GM23338 (cell line): ENCODE measurements at regions not wholly inside any gene's neighbourhood (a gene's known extent, or its start where the extent isn't known, plus 50 kb on each side); places are given as distances from the start of the nearest gene placed in this dataset.

ENCODE experiments used
- ATAC-seq: fragments of 200-7000 bp; cut with Tn5 transposase; 3 replicates; pipeline ENCODE4 v1.9.1; 2020
- DNase-seq: peaks from one replicate; pipeline ENCODE4 v3.0.0-alpha.2; 2015; ENCODE audit warnings: low spot score
- H2AFZ ChIP-seq: fragments of 200-600 bp; sonication (generic); 2 replicates; pipeline ENCODE4 v1.8.0; 2016; ENCODE audit warnings: antibody characterized with exemption, mild to moderate bottlenecking, moderate library complexity
- H3F3A ChIP-seq: fragments of 200-600 bp; sonication (generic); replicated peaks from 2 replicates; pipeline ENCODE4 v1.8.0; 2017; ENCODE audit warnings: antibody characterized with exemption, mixed run types, low read depth
- H3K27ac ChIP-seq: fragments of 200-600 bp; sonication (generic); 2 replicates; pipeline ENCODE4 v1.6.1; 2016; ENCODE audit warnings: low read depth
- H3K27me3 ChIP-seq: fragments of 200-600 bp; sonication (generic); 2 replicates; pipeline ENCODE4 v1.8.0; 2016; ENCODE audit warnings: mild to moderate bottlenecking, mixed run types, moderate library complexity; ENCODE audit not compliant: insufficient read depth
- H3K36me3 ChIP-seq: fragments of 200-600 bp; sonication (generic); 2 replicates; pipeline ENCODE4 v1.8.0; 2016; ENCODE audit warnings: mild to moderate bottlenecking; ENCODE audit not compliant: insufficient read depth
- H3K4me1 ChIP-seq: fragments of 200-600 bp; sonication (generic); 2 replicates; pipeline ENCODE4 v1.8.0; 2016; ENCODE audit warnings: mild to moderate bottlenecking, moderate library complexity; ENCODE audit not compliant: insufficient read depth
- H3K4me2 ChIP-seq: fragments of 200-600 bp; sonication (generic); 2 replicates; pipeline ENCODE4 v1.7.1; 2017; ENCODE audit warnings: mixed run types
- H3K4me3 ChIP-seq: fragments of 200-600 bp; sonication (generic); 2 replicates; pipeline ENCODE4 v1.6.1; 2016; ENCODE audit warnings: mixed run types
- H3K79me2 ChIP-seq: fragments of 200-600 bp; sonication (generic); replicated peaks from 2 replicates; pipeline ENCODE4 v1.8.0; 2017; ENCODE audit warnings: mild to moderate bottlenecking; ENCODE audit not compliant: insufficient read depth
- H3K9me2 ChIP-seq: fragments of 200-600 bp; sonication (generic); 2 replicates; pipeline ENCODE4 v1.8.0; 2017; ENCODE audit not compliant: insufficient read depth
- H4K20me1 ChIP-seq: fragments of 200-600 bp; sonication (generic); replicated peaks from 2 replicates; pipeline ENCODE4 v1.8.0; 2017; ENCODE audit warnings: mild to moderate bottlenecking; ENCODE audit not compliant: insufficient read depth
- H3K27ac Mint-ChIP-seq: 2 replicates; pipeline ENCODE4 v1.8.0; 2020; ENCODE audit warnings: inconsistent platforms, mild to moderate bottlenecking, moderate library complexity, mixed read lengths
- H3K27me3 Mint-ChIP-seq: 3 replicates; pipeline ENCODE4 v1.8.0; 2022; ENCODE audit warnings: low read depth, mild to moderate bottlenecking, moderate library complexity, mixed read lengths, inconsistent platforms; ENCODE audit not compliant: insufficient read depth, poor library complexity
- H3K36me3 Mint-ChIP-seq: 3 replicates; pipeline ENCODE4 v1.8.0; 2021; ENCODE audit warnings: low read depth, mild to moderate bottlenecking, inconsistent platforms, moderate library complexity, mixed read lengths
- H3K4me1 Mint-ChIP-seq: 3 replicates; pipeline ENCODE4 v1.8.0; 2020; ENCODE audit warnings: mild to moderate bottlenecking, inconsistent platforms, mixed read lengths
- H3K4me3 Mint-ChIP-seq: 3 replicates; pipeline ENCODE4 v1.8.0; 2021; ENCODE audit warnings: moderate library complexity, mild to moderate bottlenecking, inconsistent platforms, mixed read lengths
- H3K9me3 Mint-ChIP-seq: 3 replicates; pipeline ENCODE4 v1.8.0; 2020; ENCODE audit warnings: moderate library complexity, mild to moderate bottlenecking, inconsistent platforms, mixed read lengths
- CTCF ChIP-seq, 2 experiments: fragments of 200-600 bp in 1 of 2; sonication (generic) in 1 of 2; conservative IDR thresholded peaks; 2 replicates each; pipeline versions ENCODE4 v1.5.1 to v1.6.1; 2016 to 2017; ENCODE audit warnings: antibody characterized with exemption in 2 of 2, low read depth in 2 of 2, mild to moderate bottlenecking in 2 of 2, moderate library complexity in 1 of 2
- ETS1 ChIP-seq: IDR thresholded peaks from 2 replicates; pipeline ENCODE4 v1.6.1; 2016; ENCODE audit warnings: antibody characterized with exemption
- EZH2 ChIP-seq: fragments of 200-600 bp; sonication (generic); IDR thresholded peaks from one replicate; pipeline ENCODE4 v1.8.0; 2017; ENCODE audit warnings: antibody characterized with exemption, mild to moderate bottlenecking, low read depth; ENCODE audit not compliant: unreplicated experiment
- REST ChIP-seq: IDR thresholded peaks from one replicate; pipeline ENCODE4 v1.6.1; 2018; ENCODE audit warnings: antibody characterized with exemption; ENCODE audit not compliant: unreplicated experiment
- ZNF462 ChIP-seq: fragments of 250-450 bp; sonication (Bioruptor Pico); IDR thresholded peaks from 2 replicates; pipeline ENCODE4 v1.5.0; 2020; ENCODE audit warnings: mild to moderate bottlenecking, moderate library complexity

DNA sequence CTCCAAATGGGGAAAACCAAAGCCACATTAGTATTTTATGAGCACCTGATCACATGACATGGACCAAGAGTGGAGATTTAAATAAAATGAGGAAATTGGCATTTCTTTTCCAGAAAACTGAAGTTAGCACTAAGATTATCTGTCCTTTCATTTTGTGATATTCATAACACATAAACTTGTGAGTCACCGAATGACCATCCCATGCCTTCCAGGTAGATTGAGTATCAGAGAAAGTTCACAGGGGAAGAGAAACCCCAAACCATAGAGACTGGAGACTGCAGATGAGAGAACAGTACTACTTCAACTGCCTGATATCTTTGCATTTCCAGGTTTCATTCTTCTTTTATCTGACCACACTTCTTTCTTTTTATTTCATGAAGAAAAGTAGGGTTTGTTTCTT lies 176.3 kb upstream of the LRP1B start (continued):
- TF ChIP-seq ZNF462 (CRISPR knock-in tag): no peak
- TF ChIP-seq ETS1: no peak

DNA sequence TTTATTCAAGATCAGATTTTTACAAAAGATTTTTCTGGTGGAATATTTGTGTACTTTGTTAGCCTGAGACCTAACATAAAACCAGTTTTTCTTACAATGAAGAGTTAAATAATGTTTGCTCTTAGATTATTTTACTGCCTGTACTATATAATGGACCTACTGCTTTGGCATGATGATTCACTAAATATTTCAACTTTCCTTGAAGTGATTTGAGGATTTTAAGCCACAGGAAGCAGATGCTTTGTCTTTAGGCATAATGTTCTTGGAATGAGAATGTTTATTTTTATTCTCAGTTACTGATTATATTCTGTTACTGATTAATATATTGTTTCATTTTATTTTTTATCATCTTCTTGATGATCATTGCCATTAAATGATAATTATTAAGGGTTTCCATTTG lies 175.3 kb upstream of the LRP1B start:
- H3K79me2 ChIP-seq: no peaks in the 10 kb centered on the region
- no peak overlapping the region for H3K4me3 Mint-ChIP-seq
- no peak for DNase-seq
- no peak for TF ChIP-seq EZH2
- TF ChIP-seq REST: no peak
- no peak for TF ChIP-seq CTCF (conservative IDR thresholded peaks at IDR 0.05; ENCODE audit: low read depth in 2 of 2)

More for the DNA sequence above, 175.3 kb upstream of the LRP1B start:
- H3K4me3 ChIP-seq: no peak overlapping the region
- H3K9me2 ChIP-seq: peaks cover 10% of the 10 kb centered on the region; the same call in 1 of the 2 replicates
- no peak overlapping the region for H2AFZ ChIP-seq
- ATAC-seq: no peak
- no peaks in the 10 kb centered on the region for H3F3A ChIP-seq
- Mint-ChIP-seq H3K27me3 (no peaks in the 10 kb centered on the region), H3K9me3 (peaks cover 28% of the 10 kb centered on the region), H3K4me1 (no peaks in the 10 kb centered on the region), H3K36me3 (peaks cover 19% of the 10 kb centered on the region; the same call in 2 of the 3 replicates), H3K27ac (no peak overlapping the region)
- no peaks in the 10 kb centered on the region for H3K4me1 ChIP-seq
- H3K4me2 ChIP-seq: no peak overlapping the region
- H3K36me3 ChIP-seq: 0 out of 2 replicates have a peak, but pooled peaks cover 3% of the 10 kb centered on the region
- no peaks in the 10 kb centered on the region for H3K27me3 ChIP-seq
- no peak overlapping the region for H3K27ac ChIP-seq
- H4K20me1 ChIP-seq: no peaks in the 10 kb centered on the region
